Breast epithelium (tissue), 3 donors: ENCODE measurements at regions not wholly inside any gene's neighbourhood (a gene's known extent, or its start where the extent isn't known, plus 50 kb on each side); places are given as distances from the start of the nearest gene placed in this dataset.

ENCODE experiments used
- CTCF ChIP-seq, 3 donors: fragments of 450-650 bp; IDR thresholded peaks; one replicate each; pipeline ENCODE4 v1.5.1; 2016 to 2017; ENCODE audit warnings: antibody characterized with exemption in 3 of 3, mild to moderate bottlenecking in 3 of 3, moderate library complexity in 3 of 3
- POLR2A ChIP-seq: fragments of 450-650 bp; IDR thresholded peaks from one replicate; pipeline ENCODE4 v1.6.1; 2016; ENCODE audit warnings: antibody characterized with exemption, mild to moderate bottlenecking, moderate library complexity

GRCh38 chr3:13177236-13177635, 104.0 kb upstream of the IQSEC1 start:
- no peak for TF ChIP-seq CTCF (IDR thresholded peaks at IDR 0.05)
- TF ChIP-seq POLR2A: no peak
